ENCODE measurements at regions not wholly inside any gene's neighbourhood (a gene's known extent, or its start where the extent isn't known, plus 50 kb on each side); places are given as distances from the start of the nearest gene placed in this dataset.

- no peak for DNase-seq
Measured at GRCh38 chr3:187931770-187932278, 186.6 kb upstream of the BCL6 start.

- no peak for DNase-seq
Measured at GRCh38 chr3:187932530-187932929, 187.3 kb upstream of the BCL6 start.

GRCh38 chr3:187935623-187936156, 190.4 kb upstream of the BCL6 start:
- DNase-seq: no peak

- DNase-seq: no peak
Measured at GRCh38 chr3:187936676-187937075, 191.4 kb upstream of the BCL6 start.

GRCh38 chr3:187939891-187940290, 194.6 kb upstream of the BCL6 start:
- DNase-seq: no peak

- no peak for DNase-seq
Measured at GRCh38 chr3:187941135-187941847, 196.0 kb upstream of the BCL6 start.

GRCh38 chr3:187941848-187942194, 196.6 kb upstream of the BCL6 start:
- DNase-seq: no peak

GRCh38 chr3:187942658-187943241, 197.5 kb upstream of the BCL6 start:
- no peak for DNase-seq

- peak in 1 of 3 experiments; percentile 39 for DNase-seq
Measured at GRCh38 chr3:187943677-187944389, 198.6 kb upstream of the BCL6 start.

GRCh38 chr3:187944390-187945179, 199.3 kb upstream of the BCL6 start:
- DNase-seq: no peak

- DNase-seq: no peak
Measured at GRCh38 chr3:187945374-187945773, 200.1 kb upstream of the BCL6 start.

- DNase-seq: peak in 2 of 3 experiments; percentile 69 to 96
Measured at GRCh38 chr3:187946163-187946691, 201.0 kb upstream of the BCL6 start.

GRCh38 chr3:187946981-187947380, 201.7 kb upstream of the BCL6 start:
- peak in 1 of 3 experiments; percentile 17 for DNase-seq

GRCh38 chr3:187947927-187948682, 202.8 kb upstream of the BCL6 start:
- no peak for DNase-seq

GRCh38 chr3:187949093-187949820, 204.0 kb upstream of the BCL6 start:
- DNase-seq: no peak

GRCh38 chr3:187950671-187951070, 203.3 kb upstream of the LPP start:
- no peak for DNase-seq

GRCh38 chr3:187951452-187952190, 202.3 kb upstream of the LPP start:
- no peak for DNase-seq

- DNase-seq: no peak
Measured at GRCh38 chr3:187952849-187953248, 201.1 kb upstream of the LPP start.

- DNase-seq: no peak
Measured at GRCh38 chr3:187954516-187954872, 199.5 kb upstream of the LPP start.

GRCh38 chr3:187954873-187955586, 198.9 kb upstream of the LPP start:
- no peak for DNase-seq

Data from NCI-H1417 (cell line).